GM19328 (cell line): ENCODE measurements at regions not wholly inside any gene's neighbourhood (a gene's known extent, or its start where the extent isn't known, plus 50 kb on each side); places are given as distances from the start of the nearest gene placed in this dataset.

ENCODE experiments used
- ATAC-seq: cut with Tn5 transposase; IDR thresholded peaks from one replicate; pipeline ENCODE4 v1.9.1; 2021; ENCODE audit warnings: mild to moderate bottlenecking, moderate library complexity; ENCODE audit not compliant: unreplicated experiment

DNA sequence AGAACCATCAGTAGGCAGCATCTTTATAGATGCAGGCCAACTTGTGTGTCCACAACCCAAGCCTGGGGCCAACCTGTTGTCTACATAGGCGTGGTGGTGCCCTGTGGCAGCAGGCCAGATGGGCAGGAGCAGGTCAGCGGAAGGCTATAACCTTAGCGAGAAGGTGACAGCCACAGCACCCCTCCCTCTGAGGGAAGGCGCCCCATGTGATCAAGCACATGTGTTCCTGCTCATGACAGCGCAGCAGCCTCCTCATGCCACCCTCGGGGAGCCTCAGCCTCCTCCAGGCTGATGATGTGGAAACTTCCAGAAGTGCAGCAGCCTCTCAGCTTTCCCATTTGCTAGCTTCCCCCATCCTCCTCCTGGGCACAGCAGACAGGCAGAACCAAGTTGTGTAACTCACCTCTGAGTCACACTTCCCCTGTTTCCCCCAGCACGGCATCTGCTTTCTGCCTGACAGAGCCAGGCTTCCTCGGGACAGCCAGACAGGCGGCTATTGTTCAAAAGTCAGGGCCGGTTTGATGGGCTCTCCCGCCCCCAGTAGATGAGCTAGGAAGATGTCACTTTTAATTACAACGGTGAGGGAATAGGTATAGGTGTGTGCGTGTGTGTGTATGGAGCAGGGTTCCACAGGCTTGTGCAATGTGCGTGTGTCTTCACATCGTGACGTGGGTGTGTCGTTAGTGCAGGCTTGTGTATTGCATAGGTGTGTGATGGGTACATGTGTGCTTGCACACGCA, 312.0 kb upstream of the ZMIZ1 start:
- ATAC-seq, result no peak

DNA sequence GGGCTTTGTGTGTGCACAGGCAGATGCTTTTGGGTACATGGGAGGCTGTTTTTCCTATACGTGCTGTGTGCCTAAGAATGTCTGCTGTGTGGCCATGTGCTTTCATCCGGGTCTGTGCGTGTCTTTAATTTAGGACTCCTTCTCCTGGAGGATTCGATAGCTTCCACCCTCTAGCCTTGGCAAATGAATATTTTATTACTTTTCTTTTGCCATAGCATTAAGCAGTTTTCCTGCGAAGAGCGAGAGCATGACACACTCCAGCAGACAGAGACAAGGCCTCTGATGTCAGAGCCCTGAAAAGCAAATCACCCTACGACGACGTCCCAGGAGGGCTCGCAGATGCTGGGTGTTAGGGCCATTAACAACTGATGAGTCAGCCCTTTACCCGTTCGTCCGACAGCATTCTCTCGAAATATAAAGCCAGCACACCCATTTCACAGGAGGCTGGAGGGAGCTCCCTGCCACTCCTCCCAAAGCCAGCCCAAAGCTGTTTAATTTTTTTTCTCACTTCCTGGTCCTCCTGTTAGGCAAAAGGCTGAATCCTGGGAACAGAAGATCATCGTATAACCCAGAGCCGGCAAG, 311.3 kb upstream of the ZMIZ1 start:
- ATAC-seq, result no peak

DNA sequence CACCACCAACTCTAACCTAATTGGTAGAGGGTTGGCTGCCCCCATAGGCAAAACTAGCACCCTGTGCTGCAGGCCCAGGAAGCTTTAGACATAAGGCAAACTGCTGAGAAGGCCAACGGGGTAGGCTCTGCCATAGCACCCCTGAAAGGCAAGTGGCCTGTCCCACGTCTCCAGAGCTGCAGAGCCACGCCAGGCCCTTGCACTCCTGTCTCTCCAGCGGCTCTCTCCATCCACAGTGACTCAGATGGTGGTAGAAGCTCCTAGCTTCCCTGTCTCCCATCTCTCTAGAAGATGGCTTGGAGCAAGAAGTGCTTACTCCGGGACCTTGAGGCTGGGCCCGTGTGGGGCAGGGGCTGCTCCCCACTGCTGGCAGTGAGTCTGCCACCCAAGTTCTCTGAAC, 310.6 kb upstream of the ZMIZ1 start:
- no peak for ATAC-seq

DNA sequence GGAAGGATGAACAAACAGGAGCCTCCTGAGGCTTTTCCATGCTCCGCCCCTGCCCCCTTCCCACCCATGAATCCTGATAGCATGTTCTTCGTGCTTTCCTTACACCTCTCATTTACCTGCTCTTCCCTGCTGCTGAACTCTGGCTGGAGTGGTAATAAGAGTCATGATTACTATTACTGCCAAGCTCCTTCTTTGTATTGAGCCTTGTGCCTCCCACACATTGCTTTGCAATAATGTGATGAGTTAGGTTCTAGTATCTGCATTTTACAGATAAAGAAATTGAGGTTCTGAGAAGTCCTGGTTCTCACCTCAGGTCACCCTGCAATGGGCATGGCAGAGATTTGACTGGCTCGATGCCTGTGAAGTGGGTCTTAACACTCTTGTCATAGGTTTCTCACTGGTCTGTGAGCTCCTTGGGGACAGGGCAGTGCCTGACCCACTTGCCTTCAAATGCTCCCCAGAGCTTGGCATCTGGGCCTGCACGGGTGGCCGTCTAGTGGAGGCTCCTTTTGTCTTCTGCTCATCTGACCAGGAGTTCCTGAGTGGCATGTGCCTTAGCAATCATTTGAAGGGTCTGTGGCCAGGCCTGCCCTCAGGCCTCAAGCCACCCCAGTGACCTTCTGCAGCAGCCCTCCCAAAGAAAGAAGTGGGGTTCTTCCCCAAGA, 309.2 kb upstream of the ZMIZ1 start:
- ATAC-seq, result no peak

DNA sequence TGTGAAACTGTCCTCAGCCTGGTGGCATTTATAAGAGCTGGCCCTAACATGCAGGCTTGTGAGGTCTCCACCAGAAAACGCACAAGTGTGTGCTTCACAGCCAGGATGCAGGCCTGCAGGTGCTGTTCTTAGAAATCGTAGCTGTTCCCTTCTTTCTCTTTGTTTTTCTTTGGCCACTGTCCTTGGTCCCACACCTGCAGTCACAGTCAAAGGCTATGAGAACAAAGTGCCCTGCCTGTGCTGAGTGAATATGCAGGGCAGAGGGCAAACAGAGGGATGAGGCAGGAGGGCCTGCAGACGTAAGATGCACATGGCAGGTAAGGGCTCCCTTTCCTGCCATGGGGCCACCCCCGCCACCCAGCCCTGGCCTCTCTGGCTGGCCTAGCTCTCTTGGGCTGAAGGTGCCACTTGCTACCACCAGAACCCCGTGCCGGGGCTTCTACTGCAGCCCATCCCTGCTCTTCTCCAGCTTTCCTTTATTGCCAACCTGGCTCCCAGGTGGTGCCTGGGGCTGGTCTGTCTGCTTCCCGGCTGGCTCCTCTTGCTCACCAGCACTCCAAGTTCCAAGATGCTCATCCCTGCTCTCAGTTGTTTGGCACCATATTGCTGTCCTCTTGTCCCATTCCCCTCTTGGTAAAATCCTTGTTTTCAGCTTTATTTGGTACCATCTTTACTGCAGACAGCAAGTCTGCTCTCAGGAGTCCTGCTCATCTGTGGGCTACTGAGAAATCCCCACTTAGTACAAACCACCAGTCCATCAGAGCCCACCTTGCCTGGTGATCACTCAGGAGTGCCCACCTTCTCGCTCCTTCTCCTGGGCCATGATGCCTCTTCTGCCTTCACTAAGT, 308.1 kb upstream of the ZMIZ1 start:
- ATAC-seq, result no peak

DNA sequence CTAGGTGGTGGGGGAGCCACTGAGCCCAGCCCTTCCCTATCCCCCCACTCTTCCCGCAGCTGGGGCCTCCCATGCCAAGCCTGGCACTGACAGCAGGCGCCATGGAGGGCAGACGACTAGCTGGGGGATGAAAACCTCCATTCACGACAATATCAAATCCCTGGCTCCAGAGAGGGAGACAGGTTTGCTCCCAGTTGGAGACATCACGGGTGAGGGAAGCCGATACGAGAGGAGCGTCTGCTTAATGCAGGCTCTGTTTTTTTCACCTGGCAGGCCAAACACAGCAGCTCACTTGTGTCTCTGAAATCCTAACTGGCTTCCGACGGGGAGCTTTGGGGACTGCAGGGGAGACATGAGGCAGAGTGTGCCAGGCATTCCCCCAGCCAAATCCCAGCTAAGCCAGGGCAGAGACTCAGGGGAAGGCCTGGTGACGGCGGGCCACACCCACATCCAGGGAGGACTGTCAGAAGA, 307.4 kb upstream of the ZMIZ1 start:
- no peak for ATAC-seq

DNA sequence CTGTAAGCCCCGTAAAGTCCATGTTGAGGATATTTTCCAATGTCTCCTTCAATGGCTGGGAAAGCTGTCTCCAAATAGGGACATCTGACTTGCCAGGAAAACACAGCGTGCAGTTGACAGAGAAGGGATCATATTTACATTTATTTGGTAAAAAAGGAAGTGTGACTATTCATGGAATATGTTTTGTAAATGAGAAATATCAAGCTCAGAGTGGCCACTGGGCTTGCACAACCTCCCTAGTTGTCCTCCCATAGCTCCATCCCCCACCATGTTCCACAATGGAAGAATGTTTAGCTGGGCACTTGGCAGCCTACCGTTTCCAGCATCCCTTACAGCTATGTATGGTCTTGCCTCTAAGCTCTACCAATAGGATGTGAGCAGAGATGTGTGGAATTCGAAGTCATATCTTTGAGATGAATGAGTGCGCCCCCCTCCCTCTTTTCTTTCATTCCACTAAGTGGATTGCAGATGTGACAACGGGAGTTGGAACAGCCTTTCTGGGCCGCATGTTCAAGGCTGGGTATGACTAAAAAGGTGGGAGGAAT, 306.6 kb upstream of the ZMIZ1 start:
- ATAC-seq, result no peak

DNA sequence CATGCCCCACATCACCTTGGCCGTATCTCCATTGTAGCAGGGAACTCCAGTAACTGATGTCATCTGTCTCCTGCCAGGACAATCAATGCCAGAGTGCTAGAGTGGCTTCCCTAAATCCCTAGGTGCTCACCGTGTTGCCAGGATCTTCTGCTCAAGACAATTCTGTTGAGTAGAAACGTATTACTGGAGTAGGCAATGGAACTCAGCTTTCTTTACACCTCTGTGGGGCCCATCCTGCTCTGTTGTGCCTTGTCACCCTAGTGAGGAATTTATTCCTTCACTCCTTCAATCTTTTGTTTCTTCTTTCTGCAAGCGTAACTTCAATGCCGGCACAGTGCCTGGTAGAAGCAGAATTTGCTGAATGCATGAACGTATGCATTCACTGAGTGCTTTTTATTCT, 305.5 kb upstream of the ZMIZ1 start:
- no peak for ATAC-seq

DNA sequence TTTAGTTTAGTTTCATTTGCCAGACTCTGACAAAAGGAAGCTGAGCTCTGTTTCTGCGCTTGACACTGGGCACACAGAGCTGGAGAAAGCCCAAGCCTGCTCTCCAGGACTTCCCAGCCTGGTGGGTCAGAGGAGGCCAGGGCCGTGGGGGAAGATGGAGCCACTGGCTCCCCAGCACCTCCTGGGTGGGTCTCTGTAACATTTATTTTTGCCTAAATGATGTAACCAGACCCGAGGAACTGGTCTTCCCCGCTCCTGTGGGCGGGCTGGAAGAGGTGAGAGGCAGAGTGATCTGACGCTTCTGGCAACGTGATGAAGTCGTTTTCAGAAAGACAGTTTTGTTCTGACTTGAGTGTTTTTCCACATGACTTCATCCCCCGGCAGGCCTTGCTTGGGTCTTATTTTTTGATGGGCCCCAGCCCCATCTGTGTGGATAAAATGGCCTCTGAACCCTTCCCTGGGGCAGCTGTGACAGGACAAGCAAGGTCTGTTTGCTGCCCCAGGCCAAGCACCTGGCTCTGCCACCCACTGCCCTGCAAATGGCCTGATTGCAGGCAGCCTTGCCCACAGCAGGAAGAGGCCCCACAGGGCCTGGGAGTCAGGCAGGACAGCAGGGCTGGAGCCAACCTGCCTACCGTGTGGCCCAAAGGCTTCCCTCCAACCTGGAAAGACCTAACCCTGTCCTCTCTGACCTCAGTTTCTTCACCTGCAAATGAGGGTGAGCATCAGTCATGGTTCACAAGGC, 304.9 kb upstream of the ZMIZ1 start:
- ATAC-seq, result no peak

DNA sequence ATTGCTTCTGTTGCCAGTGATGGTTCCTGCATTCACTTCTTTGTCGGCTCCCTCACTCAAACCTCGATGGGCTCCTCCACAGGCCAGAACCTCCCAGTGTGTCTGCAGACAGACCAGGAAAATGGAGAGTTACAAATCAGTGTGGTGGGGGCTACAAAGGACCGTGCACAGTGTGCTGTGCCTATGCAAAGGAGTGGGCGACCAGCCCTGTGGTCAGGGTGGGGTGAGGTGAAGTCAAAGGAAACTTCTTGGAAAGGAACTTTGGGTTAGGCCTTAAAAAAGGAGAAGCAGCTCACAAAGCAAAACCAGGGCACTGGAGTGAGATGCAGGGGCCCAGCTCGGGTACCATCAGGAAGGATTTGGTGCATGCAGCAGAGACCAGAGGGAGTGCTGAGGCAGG, 304.3 kb upstream of the ZMIZ1 start:
- ATAC-seq, result no peak

DNA sequence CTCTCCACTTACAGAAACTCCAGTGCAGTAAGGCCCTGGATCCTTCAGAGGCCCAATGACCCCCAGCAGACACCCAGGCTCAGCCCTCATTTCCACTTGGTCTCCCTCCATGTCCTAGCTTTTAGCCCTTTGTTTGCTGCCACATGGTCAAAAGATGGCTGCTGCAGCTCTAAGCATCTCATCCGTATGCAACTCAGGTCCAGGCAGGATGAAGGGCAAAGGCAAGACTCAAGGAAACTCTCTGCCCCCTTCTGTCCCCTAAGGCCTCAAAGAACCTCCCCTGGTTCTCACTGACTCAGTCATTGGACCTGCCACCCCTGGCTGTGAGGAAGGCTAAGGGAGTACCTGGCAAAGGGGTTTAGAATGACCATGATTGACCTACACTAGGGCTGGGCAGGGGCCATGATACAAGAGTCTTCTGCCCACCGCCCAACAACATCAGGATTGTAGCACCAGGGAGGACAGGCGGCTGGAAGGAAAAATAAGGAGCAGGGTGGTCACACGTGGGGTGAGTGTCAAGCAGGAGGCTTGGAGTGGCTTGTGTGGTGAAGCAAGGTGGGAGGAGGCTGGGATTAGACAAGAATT, 303.8 kb upstream of the ZMIZ1 start:
- no peak for ATAC-seq

DNA sequence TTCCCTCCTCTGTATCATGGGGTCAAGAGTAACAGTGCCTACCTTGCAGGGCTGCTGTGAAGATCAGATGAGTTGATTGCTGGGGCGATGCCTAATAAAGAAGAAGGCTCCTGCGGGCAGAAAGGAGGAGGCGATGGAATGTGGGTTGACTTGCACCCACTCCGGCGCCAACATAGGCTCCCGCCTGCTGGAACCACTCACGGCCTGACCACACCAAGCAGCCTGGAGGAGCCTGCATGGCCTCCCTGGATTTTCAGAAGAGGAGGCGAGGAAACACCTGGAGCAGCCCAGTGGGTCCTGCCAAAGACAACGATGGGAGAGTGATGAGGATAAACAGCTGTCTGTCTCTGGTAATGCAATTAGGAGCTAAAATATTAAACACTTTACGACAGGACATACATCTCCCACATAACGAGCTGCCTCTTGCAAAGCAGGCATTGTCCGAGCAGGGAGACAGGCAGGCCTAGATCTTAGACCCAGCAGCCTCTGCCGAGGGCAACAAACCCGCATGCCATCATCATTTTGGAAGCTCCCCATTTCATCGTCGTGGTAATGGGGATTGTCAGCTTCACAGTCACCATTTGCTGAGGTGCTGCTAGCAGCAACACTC, 302.9 kb upstream of the ZMIZ1 start:
- ATAC-seq, result no peak

DNA sequence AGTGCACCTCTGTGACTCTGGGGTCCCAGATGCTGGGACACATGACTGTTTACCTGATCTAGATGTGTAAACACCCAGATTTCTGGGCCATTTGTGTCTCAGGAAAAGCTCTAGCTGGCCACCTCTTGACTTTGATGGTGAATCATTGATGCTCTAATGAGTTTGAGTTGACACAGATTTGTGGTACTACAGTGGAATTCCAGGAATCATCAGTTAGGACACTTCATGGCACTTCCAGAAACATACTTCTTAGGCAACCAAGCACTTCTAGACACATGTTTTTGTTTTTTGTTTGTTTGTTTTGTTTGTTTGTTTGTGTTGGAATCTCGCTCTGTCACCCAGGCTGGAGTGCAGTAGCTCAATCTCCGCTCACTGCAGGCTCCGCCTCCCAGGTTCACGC, 302.2 kb upstream of the ZMIZ1 start:
- no peak for ATAC-seq

DNA sequence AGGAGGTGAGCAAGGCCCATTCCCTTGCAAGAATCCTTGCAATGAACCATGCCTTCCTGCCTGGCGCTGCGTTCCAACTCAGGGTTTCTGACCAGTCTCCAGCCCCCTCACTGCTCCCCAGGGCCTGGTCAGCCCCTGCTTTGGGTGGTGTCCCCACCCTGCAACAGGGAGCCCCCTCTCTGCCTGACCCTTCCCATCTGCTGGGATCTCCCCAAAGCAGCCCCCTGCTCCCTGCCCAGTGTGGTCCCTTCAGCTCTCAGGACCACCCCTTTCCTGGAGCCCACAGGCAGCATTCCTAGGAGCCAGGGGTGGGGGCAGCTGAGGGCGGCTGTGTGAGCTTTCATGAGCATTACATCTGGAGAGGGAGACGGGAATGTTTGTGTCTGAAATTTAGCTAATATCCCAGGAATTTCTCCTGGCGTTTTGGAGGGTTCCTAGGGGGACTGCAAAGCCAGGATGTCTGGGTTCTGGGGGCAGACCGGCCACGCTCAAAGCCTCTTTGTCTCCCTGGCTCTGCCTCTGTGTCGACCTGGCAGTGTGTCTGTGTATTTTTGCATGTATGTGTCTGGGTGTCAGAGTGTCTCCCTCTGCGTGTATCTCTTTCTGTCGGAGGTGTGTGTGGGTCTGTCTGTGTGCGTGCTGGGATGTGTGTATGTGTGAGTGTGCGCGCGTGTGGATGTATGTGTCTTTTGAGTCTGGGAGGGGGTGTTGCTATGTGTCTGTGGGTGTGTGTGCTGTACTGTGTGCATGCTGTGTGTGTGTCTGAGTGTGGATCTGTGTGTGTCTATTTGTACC, 300.5 kb upstream of the ZMIZ1 start:
- ATAC-seq, result no peak

DNA sequence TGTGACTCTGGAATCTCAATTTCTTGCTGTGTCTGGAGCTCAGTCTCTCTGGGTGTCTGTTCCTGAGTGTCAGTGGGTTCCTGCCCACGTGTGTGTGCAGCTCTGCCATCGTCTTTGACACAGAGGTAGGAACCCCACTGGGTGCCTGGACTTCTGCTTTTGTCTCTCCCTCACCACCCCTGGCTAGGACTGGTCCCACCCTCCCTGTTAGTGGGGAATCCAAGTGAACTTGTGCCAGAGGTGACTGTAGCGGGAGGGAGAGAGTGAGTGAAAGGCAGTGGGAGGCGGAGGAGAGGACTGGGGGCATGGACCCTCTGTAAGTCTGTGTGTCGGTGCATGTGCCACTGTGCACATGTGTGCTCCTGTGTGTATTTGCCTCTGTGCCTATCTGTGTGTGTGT, 299.9 kb upstream of the ZMIZ1 start:
- ATAC-seq, result no peak

DNA sequence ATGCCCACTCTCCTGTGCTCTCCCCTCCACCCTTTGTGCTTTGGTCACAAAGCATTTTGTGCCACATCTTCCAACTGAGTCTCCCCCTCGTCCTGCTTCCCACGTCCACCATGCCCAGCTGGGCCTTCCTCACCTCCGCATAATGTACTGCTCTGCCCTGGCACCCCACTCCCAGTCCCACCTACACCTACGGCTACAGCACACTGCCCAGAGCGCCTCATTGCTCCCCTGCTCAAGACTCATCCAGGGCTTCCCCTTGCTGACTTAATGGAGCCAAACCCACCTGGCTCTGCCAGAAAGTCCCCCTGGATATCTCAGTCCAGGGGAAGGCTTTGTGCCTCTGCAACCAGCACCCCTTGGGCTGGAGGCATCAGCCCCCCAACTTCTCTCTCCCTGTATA, 299.2 kb upstream of the ZMIZ1 start:
- no peak for ATAC-seq

DNA sequence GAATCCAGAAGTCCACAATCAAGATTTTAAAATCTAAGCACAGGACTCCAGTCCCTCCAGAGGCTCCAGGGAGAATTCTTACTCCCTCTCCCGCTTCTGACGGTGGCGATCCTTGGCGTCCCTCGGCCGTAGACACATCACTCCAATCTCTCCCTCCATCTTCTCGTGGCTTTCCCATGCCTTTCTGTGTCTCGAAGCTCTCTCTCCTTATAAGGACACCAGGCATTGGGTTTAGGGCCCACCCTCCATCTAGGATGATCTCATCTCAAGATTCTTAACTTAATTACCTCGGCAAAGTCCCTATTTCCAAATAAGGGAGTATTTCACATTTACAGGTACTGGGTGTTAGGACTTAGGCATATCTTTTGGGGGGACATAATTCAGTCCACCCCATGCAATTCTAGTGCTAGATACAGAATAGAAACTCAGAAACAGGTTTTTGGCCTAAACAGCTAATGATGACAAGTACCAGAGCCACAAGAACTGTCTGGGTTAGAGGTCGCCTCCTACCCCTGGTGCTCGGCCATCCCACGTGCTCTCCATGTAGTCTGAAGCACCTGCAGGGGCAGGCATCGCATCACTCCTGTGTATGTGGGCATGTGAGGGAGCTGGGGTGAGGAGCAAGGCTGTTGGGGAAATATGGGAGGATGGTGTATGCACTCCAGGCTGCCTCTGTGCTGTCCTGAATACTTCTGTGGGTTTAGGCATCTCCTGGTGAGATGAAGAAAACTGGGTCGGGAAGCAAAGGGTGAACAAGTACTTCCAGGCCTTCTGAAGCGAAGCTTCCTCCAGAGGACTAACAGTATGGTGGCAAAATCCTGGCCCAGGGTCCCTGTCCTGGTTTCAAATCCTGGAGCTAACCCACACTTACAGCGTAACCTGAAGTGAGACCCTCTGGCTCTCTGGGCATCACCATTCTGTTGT, 298.3 kb upstream of the ZMIZ1 start:
- no peak for ATAC-seq

DNA sequence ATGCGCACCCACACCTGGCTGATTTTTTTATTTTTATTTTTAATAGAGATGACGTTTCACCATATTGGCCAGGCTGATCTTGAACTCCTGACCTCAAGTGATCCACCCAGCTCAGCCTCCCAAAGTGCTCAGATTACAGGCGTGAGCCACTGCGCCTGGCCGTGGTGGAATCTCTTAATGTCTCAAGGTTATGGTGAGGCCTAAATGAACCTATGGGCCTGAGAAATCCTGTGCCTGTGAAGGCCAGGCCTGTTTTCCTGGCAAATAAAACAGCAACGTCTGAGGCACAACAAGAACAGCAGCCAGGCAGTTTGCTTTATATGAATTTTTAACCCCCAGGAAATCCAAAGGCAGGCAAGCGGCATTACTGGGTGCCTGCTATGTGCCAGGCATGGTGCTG, 297.5 kb upstream of the ZMIZ1 start:
- no peak for ATAC-seq
